ENCODE measurements at regions not wholly inside any gene's neighbourhood (a gene's known extent, or its start where the extent isn't known, plus 50 kb on each side); places are given as distances from the start of the nearest gene placed in this dataset.

DNA sequence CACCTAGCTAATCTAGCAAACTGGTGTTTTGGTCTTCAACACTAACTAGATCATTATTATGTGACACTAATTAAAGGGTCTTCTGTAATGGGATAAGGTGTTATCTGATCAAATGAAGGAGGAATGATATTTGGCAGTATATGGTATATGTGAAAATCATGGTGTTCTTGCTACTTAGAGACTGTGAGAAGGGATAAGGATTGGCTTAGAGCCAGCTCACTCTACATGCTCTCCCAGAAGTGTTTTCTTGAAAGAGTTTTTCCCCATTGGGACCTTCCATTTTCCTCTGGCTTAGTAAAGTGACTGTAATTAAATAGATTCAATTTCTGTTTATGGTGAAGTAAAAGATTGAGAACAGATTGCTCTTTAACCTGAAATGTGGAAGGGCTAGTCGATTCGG is 71.2 kb upstream of the RGL1 start:
- no peak for TF ChIP-seq GATA3 (IDR thresholded peaks at IDR 0.05; ENCODE audit: low read depth, low read length)
- no peak for TF ChIP-seq GATA2 (IDR thresholded peaks at IDR 0.05; ENCODE audit: low read depth, low read length)
